ENCODE measurements at regions not wholly inside any gene's neighbourhood (a gene's known extent, or its start where the extent isn't known, plus 50 kb on each side); places are given as distances from the start of the nearest gene placed in this dataset.
A peak's percentile ranks its signal among the peaks of the same experiment; 100 is the strongest.

GRCh38 chr5:56585999-56586691, 229.2 kb upstream of the MAP3K1 start:
- no peak for DNase-seq

- DNase-seq, result no peak
Observed at GRCh38 chr5:56585461-56585860, 229.9 kb upstream of the MAP3K1 start.

DNA sequence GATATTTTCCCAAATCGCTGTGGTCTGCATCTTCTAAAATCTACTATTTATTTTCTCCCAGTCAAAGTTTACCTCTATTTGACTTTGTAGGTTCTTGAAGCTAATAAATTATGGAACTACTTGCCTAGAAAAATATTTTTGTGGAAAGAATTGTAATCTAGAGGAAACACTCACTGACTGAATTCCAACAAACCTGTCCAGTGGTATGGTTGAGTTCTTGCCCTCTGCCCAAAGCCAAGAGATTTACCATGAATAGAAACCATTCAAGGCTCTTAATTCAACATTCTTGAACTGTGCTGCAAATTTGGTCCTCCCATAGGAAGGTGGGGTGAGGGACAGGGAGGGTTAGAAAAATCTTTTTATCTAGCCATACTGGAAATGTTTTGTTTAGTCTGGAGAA, 233.9 kb upstream of the MAP3K1 start:
- DNase-seq, result no peak

- no peak for DNase-seq
Observed at GRCh38 chr5:56580864-56581263, 234.5 kb upstream of the MAP3K1 start.

DNA sequence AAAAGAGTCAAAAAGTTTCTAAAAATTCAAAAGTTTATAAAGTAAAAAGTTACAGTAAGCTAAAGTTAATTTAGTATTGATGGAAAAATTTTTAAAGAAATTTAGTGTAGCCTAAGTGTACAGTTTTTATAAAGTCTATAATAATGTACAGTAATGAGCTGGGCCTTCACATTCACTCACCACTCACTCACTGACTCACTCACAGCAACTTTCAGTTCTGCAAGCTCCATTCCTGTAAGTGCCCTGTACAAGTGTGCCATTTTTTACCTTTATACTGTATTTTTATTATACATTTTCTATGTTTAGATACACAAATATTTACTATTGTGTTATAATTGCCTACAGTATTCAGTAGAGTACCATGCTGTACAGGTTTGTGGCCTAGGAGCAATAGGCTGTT, 239.5 kb upstream of the MAP3K1 start:
- DNase-seq, result no peak

GRCh38 chr5:56574778-56575177, 240.6 kb upstream of the MAP3K1 start:
- no peak for DNase-seq

- DNase-seq, result no peak
Observed at GRCh38 chr5:56569566-56569965, 245.8 kb upstream of the MAP3K1 start.

DNA sequence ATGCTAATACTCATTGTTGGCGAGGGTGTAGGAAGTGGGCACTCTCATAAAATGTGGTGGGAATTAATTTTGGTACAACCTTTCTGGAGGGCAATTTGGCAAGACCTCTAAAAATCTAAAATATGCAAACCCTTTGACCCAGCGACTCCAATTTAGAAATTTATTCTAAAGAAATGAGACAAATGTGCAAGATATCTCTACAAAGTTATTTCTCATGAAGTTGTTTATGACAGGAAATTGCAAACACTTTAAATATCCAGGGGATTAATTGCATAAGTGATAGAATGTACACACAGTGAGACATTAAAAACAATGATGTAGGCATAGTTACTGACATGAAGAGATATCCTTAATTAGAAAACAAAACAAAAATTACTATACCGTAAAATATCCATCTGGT, 246.3 kb upstream of the MAP3K1 start:
- DNase-seq, result no peak

GRCh38 chr5:56567278-56567677, 248.1 kb upstream of the MAP3K1 start:
- DNase-seq, result no peak

- no peak for DNase-seq
Observed at GRCh38 chr5:56566374-56567249, 248.7 kb upstream of the MAP3K1 start.

GRCh38 chr5:56565644-56566043, 249.7 kb upstream of the MAP3K1 start:
- DNase-seq, result peak in 1 of 2 donors; percentile 63

DNA sequence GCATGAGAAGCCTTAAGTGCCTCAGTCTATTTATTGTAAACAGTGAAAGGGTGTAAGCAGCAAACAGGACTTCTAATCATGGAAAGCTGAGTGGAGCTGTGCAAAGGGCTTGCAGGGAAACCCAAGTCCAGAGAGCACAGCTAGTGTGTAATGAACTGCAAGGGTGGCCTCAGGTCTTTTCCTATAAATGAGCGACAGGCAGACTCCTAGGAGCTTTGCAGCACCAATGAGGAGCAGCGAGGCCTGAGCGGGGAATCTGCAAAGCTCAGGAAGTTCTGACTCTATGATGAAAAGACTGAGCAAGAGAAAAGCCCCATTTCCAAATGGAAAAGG, 250.1 kb upstream of the MAP3K1 start:
- DNase-seq, result no peak

DNA sequence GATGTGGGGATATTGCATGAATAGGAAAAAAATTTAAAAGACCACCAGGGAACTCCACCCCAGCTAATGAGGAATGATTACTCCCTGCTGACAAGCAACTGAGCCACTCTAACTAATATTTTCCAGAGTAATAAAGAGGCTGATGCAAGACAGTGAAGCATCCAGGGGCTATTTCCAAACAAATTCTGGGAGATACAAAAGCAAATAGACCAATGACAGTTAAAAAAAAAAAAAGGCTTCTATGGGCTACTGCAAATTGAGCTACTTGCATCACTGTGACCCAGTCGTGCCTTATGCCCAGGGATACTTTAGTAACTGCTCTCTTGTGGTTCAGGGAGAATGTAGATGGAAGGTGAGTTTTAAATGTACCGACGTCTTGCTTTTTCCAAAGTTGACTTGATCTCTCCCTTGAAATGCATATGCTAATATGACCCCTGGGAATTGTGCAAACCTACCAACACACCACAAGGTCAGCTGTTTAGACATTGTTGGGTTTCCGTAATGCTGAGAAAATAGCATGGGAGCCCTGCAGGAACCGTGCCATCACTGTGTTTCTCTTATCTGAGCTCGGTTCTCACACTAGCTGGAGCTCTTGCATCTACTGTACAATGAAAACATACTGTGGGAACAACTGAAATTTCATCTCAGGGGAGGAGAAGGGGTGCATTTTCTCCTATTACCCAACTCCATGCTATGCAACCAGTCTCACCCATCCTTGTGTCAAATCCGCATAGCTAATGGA, 250.6 kb upstream of the MAP3K1 start:
- no peak for DNase-seq

GRCh38 chr5:56561455-56561854, 253.9 kb upstream of the MAP3K1 start:
- DNase-seq, result no peak

- no peak for DNase-seq
Observed at GRCh38 chr5:56558131-56558745, 257.1 kb upstream of the MAP3K1 start.

- DNase-seq, result no peak
Observed at GRCh38 chr5:56557198-56557597, 258.2 kb upstream of the MAP3K1 start.

DNA sequence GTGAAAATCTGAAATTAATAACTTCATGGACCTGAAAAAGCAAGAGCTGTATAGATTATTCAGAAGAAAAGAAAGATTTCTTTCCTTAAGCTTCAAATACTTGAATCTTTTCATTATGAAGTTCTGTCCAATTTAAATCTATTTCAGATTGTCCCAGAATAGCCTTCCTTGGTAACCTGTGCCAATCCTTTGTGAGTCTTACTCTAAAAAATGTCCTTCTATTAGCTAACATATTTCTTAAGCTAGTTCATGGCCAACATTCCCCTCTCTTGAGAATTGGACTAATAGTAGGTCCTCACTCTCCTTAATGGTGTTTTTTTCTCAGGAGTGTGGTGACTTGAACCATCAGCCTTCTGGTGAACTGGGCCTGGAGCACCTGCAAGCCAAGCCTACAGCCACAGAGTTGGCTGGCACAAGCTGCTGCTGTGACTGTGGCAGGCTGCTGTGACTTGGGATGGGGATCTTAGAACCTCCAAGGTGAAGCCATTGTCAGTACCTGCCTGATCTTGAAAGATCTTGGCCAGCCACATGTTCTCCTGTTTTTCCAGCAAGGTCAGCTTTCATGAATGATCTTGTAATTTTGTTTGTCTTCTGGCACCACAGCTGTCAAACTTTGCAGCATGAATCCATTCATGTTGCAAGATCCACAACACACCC, 262.6 kb upstream of the MAP3K1 start:
- DNase-seq, result no peak

DNA sequence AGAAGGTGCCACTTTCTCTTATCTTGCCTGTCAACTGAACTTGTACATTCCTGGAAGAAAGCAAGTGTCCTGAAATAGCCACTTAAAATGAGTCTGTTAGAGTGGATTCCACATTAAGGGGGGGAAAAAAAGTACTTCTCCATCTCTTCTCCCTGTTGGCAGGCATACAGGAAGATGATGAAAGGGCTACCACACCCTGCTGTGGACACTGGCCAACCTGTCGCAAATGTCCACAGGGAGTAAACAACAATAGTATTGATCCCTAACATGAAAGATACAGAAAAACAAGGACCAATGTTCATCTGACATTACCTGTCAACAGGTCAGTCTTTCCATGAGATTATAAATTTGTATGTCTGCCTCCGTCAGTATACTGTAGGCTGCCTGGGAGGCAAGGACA, 265.1 kb upstream of the MAP3K1 start:
- DNase-seq, result no peak

DNA sequence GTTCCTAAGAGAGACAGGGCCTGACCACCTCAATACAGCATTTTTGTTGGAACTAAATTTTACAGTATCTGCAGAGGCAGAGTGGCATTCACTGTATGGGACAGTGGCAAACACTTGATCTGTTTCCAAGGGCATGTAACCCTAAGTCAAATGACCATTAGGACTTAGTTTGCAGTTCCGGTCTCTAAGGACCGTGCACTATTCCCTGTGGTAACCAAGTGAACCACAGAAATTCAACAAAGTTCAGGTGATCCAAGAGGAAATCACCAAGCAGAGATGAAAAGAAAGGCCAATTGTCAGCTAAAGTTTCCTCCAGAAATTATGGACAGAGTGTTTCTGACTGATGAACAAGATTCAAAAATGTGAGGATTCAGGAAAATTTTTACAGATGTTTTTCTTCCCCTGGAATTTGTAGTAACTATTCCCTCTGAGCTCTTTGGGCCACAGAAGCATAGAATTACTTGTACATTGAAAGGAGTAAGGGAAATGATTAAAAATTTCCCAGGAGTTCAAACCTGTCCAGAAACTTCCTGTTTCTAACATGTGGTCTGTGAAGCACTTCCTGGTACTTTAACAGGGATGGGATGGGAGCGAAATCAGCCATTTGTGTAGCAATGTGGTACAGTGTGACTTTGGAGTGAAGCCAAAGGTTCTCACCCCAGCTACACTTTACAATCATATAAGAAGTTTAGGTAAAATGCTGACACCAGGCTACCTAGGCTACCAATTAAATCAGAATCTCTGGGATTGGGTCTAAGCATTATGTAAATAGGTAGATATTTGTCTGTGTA, 266.1 kb upstream of the MAP3K1 start:
- no peak for DNase-seq

GRCh38 chr5:56545016-56545415, 270.3 kb upstream of the MAP3K1 start:
- DNase-seq, result no peak

DNA sequence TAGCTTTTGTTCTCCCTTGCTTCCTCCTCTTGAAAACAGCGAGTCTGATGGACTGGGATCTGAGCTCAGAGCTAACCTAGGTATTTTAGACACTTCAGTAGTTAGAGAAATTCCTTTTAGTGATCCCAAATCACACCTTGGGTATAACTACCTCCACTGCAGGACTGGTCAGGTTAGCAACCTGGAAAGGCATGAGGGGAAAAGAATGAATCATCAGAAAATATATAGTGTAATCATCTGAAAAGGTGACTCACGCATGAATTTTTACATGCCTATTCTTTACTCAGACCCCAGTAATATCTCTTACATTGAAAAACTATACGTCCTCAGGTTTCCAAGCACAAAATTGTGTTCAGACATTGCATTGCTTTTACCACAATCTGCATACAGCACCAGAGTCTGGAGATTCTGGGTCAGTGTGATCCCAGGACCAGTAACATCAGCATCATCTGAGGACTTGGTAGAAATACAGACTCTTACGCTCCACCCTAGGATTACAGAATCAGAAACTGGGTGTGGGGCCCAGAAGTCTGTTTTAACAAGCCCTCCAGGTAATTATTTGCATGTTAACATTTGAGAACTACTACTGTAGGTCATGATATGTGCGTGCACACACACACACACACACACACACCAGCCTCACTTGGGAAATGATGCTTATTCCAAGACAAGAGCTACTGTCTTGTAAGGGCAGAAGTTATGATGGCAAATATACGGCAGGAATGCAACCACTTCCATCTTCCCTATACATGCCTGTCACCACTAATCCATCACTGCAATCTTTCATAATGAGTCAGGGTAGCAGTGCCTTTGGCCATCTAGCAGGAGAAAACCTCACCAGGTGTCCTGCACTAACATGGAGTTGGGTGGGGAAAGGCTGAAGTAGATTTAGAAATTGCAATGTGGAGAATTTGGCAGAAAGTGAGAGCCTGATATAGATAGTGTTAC, 271.6 kb upstream of the MAP3K1 start:
- no peak for DNase-seq
